Type B pancreatic cell (in vitro differentiated cells): ENCODE measurements at regions not wholly inside any gene's neighbourhood (a gene's known extent, or its start where the extent isn't known, plus 50 kb on each side); places are given as distances from the start of the nearest gene placed in this dataset.
"Not testable (repeated sequence)": the region's sequence is repeated elsewhere in the genome, so short reads cannot be mapped to it uniquely, and the experiment has no call there.

ENCODE experiments used
- DNase-seq: peaks from one replicate; pipeline ENCODE4 v3.0.0; 2021; ENCODE audit warnings: mixed read lengths; ENCODE audit not compliant: unreplicated experiment; ENCODE audit errors: extremely low spot score
- H3K27ac Mint-ChIP-seq: 2 replicates; pipeline ENCODE4 v1.8.0; 2021; ENCODE audit warnings: mild to moderate bottlenecking, mixed read lengths
- H3K27me3 Mint-ChIP-seq: 2 replicates; pipeline ENCODE4 v1.8.0; 2021; ENCODE audit warnings: mixed read lengths
- H3K36me3 Mint-ChIP-seq: 2 replicates; pipeline ENCODE4 v1.8.0; 2021; ENCODE audit warnings: mixed read lengths
- H3K4me1 Mint-ChIP-seq: one replicate; pipeline ENCODE4 v1.8.0; 2021; ENCODE audit warnings: mixed read lengths; ENCODE audit not compliant: unreplicated experiment
- H3K4me3 Mint-ChIP-seq: 2 replicates; pipeline ENCODE4 v1.8.0; 2021; ENCODE audit warnings: mild to moderate bottlenecking, mixed read lengths
- H3K9me3 Mint-ChIP-seq: 2 replicates; pipeline ENCODE4 v1.8.0; 2021; ENCODE audit warnings: mixed read lengths
- TF ChIP-seq, protein P1 (sequence below): fragments of 200-600 bp; sonication (generic); conservative IDR thresholded peaks from 2 replicates; pipeline ENCODE4 v1.5.0; 2021; ENCODE audit warnings: antibody characterized with exemption, mild to moderate bottlenecking

DNA sequence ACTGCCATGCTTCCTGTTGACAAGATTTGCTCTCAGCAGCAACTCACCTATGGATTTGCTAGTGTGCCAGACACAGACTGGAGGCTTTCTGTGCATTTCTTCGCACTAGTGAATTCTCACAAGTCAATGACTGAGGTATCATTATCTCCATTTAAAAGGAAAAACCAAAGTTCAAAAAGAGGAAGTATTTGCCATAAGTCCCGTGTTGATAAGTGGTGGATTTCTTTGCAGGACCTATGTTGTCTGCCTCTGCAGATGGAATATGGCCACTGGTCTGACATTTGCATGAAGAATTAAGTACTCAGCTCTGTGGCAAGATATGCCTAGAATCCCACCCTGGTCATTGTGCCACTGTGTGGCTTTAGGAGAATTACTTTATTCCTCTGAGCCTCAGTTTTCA, 299.6 kb downstream of the PAX3 start:
- TF ChIP-seq, protein P1, sequence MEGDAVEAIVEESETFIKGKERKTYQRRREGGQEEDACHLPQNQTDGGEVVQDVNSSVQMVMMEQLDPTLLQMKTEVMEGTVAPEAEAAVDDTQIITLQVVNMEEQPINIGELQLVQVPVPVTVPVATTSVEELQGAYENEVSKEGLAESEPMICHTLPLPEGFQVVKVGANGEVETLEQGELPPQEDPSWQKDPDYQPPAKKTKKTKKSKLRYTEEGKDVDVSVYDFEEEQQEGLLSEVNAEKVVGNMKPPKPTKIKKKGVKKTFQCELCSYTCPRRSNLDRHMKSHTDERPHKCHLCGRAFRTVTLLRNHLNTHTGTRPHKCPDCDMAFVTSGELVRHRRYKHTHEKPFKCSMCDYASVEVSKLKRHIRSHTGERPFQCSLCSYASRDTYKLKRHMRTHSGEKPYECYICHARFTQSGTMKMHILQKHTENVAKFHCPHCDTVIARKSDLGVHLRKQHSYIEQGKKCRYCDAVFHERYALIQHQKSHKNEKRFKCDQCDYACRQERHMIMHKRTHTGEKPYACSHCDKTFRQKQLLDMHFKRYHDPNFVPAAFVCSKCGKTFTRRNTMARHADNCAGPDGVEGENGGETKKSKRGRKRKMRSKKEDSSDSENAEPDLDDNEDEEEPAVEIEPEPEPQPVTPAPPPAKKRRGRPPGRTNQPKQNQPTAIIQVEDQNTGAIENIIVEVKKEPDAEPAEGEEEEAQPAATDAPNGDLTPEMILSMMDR, result no peak
- Mint-ChIP-seq H3K4me1 (peaks cover 6% of the 10 kb centered on the region), H3K9me3 (no peaks in the 10 kb centered on the region), H3K4me3 (no peak overlapping the region), H3K36me3 (no peaks in the 10 kb centered on the region), H3K27me3 (peaks cover 10% of the 10 kb centered on the region), H3K27ac (no peak overlapping the region)
- no peak for DNase-seq

DNA sequence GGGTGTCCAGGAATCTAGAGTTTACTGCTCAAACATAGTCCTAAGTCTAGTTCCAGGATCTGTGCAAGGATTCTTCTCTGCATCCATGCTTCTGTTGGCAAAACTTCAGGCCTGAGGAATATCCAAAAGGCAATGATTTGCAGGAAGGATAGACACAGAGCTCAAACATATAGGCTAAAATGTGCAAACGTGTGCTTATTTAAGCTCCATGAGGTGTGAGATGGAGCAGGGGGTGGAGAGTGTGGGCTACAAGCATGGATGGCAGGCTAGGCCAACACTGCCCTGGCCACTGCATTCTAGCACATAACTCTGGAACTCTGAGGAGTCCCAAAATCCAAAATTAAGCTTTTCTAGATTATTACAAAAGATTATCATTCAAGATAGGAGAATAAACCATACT, 301.1 kb downstream of the PAX3 start:
- no peak for DNase-seq
- H3K4me3 Mint-ChIP-seq, result no peak overlapping the region
- H3K27me3 Mint-ChIP-seq, result peaks cover 10% of the 10 kb centered on the region
- no peaks in the 10 kb centered on the region for H3K36me3 Mint-ChIP-seq
- no peak overlapping the region for H3K27ac Mint-ChIP-seq
- peaks cover 6% of the 10 kb centered on the region for H3K4me1 Mint-ChIP-seq
- no peaks in the 10 kb centered on the region for H3K9me3 Mint-ChIP-seq
- TF ChIP-seq, protein P1, result no peak

DNA sequence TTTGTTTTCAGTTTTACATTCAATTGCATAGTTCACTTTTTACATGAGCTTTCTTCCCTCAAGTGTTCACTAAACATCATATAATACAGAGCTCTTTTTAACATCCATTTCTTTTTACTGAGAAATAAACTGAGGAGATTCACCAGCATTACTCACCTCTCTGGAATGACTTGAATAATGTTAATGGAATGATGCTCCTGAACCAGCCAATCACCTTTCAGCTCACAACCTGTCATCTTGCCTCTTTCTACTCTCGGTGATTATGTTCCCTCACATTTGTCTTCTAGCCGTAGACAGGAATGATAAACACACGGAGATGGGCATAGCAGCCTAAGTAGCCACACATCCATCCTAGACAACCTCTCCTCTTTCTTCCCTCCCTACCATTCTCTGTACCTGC, 301.7 kb downstream of the PAX3 start:
- Mint-ChIP-seq H3K27ac (peak overlapping the region; percentile 6), H3K4me1 (peaks cover 6% of the 10 kb centered on the region), H3K4me3 (no peak overlapping the region), H3K36me3 (no peaks in the 10 kb centered on the region), H3K9me3 (no peaks in the 10 kb centered on the region), H3K27me3 (peaks cover 10% of the 10 kb centered on the region)
- TF ChIP-seq, protein P1, result no peak
- DNase-seq, result no peak

DNA sequence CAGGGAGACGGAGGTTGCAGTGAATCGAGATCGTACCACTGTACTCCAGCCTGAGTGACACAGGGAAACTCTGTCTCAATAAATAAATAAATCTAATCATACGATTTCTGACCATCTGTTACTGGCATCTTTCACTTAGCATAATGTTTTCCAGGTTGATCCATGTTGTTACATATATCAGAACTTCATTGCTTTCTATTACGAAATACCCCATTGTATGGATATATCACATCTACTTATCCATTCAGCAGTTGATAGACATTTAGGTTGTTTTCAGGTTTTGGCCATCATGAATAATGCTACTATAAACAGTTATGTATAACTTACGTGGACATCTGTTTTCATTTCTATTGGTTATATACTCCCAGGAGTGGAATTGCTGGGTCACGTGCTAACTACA, 303.9 kb downstream of the PAX3 start:
- peaks cover 4% of the 10 kb centered on the region for H3K27me3 Mint-ChIP-seq
- TF ChIP-seq, protein P1, result no peak
- H3K27ac Mint-ChIP-seq, result no peak overlapping the region
- H3K9me3 Mint-ChIP-seq, result no peaks in the 10 kb centered on the region
- no peak overlapping the region for H3K4me3 Mint-ChIP-seq
- peaks cover 6% of the 10 kb centered on the region for H3K4me1 Mint-ChIP-seq
- H3K36me3 Mint-ChIP-seq, result no peaks in the 10 kb centered on the region
- DNase-seq, result no peak

DNA sequence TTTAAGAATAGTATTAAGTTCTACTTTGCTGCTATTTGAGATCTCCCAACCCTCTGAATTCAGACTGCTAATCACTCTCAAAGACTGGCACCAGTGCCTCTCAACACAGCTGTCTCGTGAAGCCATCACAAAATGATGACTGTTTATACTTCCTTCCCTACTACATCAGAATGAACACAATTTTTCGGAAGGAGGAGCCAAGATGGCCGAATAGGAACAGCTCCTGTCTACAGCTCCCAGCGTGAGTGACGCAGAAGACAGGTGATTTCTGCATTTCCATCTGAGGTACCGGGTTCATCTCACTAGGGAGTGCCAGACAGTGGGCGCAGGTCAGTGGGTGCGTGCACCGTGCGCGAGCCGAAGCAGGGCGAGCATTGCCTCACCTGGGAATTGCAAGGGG, 314.4 kb downstream of the PAX3 start:
- DNase-seq, result not testable (repeated sequence)

DNA sequence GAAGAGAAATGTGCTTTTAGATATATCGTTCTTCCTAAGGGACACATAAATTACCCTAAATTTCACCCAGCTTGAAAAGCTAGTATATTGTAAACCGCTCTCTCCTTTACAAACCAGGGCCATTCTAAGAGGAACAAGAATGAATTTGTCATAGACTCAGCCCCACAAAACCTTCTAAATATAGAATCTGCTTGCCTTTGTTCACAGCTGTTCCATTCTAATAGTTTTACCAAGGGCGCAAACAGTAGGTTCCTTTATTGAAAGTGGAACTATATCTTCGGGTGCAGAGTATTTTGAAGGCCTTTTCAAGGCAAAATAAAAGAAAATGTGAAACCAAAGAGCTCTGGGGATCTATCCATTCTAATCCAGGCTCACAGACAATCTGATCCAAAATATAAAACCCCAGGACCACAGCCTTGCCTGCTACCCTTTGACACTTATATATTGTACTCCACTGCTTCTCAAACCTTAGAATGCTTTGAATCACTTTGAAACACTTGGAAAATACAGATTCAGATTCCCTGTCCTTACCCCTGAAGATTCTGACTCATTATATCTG, 316.8 kb downstream of the PAX3 start:
- Mint-ChIP-seq H3K4me1 (no peaks in the 10 kb centered on the region), H3K36me3 (no peaks in the 10 kb centered on the region), H3K9me3 (no peaks in the 10 kb centered on the region), H3K27ac (no peak overlapping the region), H3K27me3 (no peaks in the 10 kb centered on the region), H3K4me3 (no peak overlapping the region)
- DNase-seq, result no peak
- TF ChIP-seq, protein P1, result no peak

More for the DNA sequence above, 314.4 kb downstream of the PAX3 start:
- not testable (repeated sequence) for H3K4me1 Mint-ChIP-seq, H3K27me3 Mint-ChIP-seq, H3K9me3 Mint-ChIP-seq, H3K4me3 Mint-ChIP-seq, H3K27ac Mint-ChIP-seq, H3K36me3 Mint-ChIP-seq
